Activated CD8-positive, alpha-beta T cell treated with anti-CD3 and anti-CD28 coated beads for 36 hours (primary cell): ENCODE measurements at regions not wholly inside any gene's neighbourhood (a gene's known extent, or its start where the extent isn't known, plus 50 kb on each side); places are given as distances from the start of the nearest gene placed in this dataset.
"Not testable (repeated sequence)": the region's sequence is repeated elsewhere in the genome, so short reads cannot be mapped to it uniquely, and the experiment has no call there.

Experiments
- ATAC-seq: fragments of 200-7000 bp; cut with Tn5 transposase; one replicate; pipeline ENCODE4 v1.10.0; 2021; ENCODE audit warnings: mild to moderate bottlenecking, moderate library complexity
- CTCF ChIA-PET: fragments of 350-600 bp; sonication (Branson Sonifier 250); formaldehyde crosslinking; loops from one replicate; lab custom pipeline; 2021; ENCODE audit warnings: antibody characterized with exemption; lab: Charles Lee
- POLR2A ChIA-PET: fragments of 350-600 bp; sonication (Branson Sonifier 250); formaldehyde crosslinking; loops from one replicate; lab custom pipeline; 2021; ENCODE audit warnings: antibody characterized with exemption; lab: Charles Lee
- DNase-seq: peaks from one replicate; pipeline ENCODE4 v3.0.0-alpha.2; 2020
- H3K27ac Mint-ChIP-seq: one replicate; pipeline ENCODE4 v1.8.0; 2021; ENCODE audit warnings: mild to moderate bottlenecking, mixed read lengths
- H3K27me3 Mint-ChIP-seq: one replicate; pipeline ENCODE4 v1.8.0; 2021; ENCODE audit warnings: mixed read lengths
- H3K36me3 Mint-ChIP-seq: one replicate; pipeline ENCODE4 v1.8.0; 2021; ENCODE audit warnings: low read depth, mixed read lengths
- H3K4me1 Mint-ChIP-seq: one replicate; pipeline ENCODE4 v1.8.0; 2021; ENCODE audit warnings: low read depth, mixed read lengths
- H3K4me3 Mint-ChIP-seq: one replicate; pipeline ENCODE4 v1.8.0; 2021; ENCODE audit warnings: mild to moderate bottlenecking, moderate library complexity, mixed read lengths
- H3K9me3 Mint-ChIP-seq: one replicate; pipeline ENCODE4 v1.8.0; 2021; ENCODE audit warnings: mixed read lengths
- CTCF ChIP-seq: fragments of 200-600 bp; IDR thresholded peaks from one replicate; pipeline ENCODE4 v1.8.0; 2022; ENCODE audit warnings: antibody characterized with exemption, mild to moderate bottlenecking
- intact Hi-C: fragments of 100-400 bp; cut with micrococcal nuclease; formaldehyde crosslinking; loops from one replicate; pipeline ENCODE4 v1.10.0; 2022

GRCh38 chr7:65508581-65509367 lies 135.1 kb downstream of the ZNF92 start:
- H3K9me3 Mint-ChIP-seq, CTCF ChIA-PET, DNase-seq, ATAC-seq, H3K27ac Mint-ChIP-seq, intact Hi-C loops, H3K4me1 Mint-ChIP-seq, H3K4me3 Mint-ChIP-seq, H3K36me3 Mint-ChIP-seq, POLR2A ChIA-PET: not testable (repeated sequence)
- H3K27me3 Mint-ChIP-seq, result peaks cover 12% of the 10 kb centered on the region

GRCh38 chr7:65509368-65510186 lies 135.9 kb downstream of the ZNF92 start:
- Mint-ChIP-seq H3K36me3 (no peaks in the 10 kb centered on the region), H3K27ac (no peak overlapping the region), H3K4me1 (peaks cover 4% of the 10 kb centered on the region), H3K9me3 (peaks cover 4% of the 10 kb centered on the region), H3K27me3 (peaks cover 14% of the 10 kb centered on the region), H3K4me3 (peak overlapping the region; percentile 44)
- intact Hi-C loops, result no loop called here
- TF ChIP-seq CTCF, result no peak
- DNase-seq (no peak), ATAC-seq (no peak)
- ChIA-PET POLR2A (no interaction called here), CTCF (interaction anchor here (0.7 kb wide), 1 partner anchor 436 kb away, joined by 4 read pairs; no protein-coding TSS in a partner anchor)

GRCh38 chr7:65510187-65510538 lies 136.5 kb downstream of the ZNF92 start:
- DNase-seq, POLR2A ChIA-PET, intact Hi-C loops, H3K36me3 Mint-ChIP-seq, H3K9me3 Mint-ChIP-seq, H3K4me1 Mint-ChIP-seq, H3K27ac Mint-ChIP-seq, ATAC-seq: not testable (repeated sequence)
- H3K4me3 Mint-ChIP-seq, result peak overlapping the region; percentile 44
- peaks cover 16% of the 10 kb centered on the region for H3K27me3 Mint-ChIP-seq
- CTCF ChIA-PET, result interaction anchor here (0.7 kb wide), 1 partner anchor 435 kb away, joined by 4 read pairs; no protein-coding TSS in a partner anchor

GRCh38 chr7:65519751-65520150 lies 146.1 kb downstream of the ZNF92 start:
- H3K4me3 Mint-ChIP-seq, H3K4me1 Mint-ChIP-seq, H3K27ac Mint-ChIP-seq, CTCF ChIA-PET, intact Hi-C loops, DNase-seq, H3K36me3 Mint-ChIP-seq, H3K27me3 Mint-ChIP-seq, H3K9me3 Mint-ChIP-seq, POLR2A ChIA-PET, ATAC-seq: not testable (repeated sequence)

GRCh38 chr7:65545465-65546161 lies 172.0 kb downstream of the ZNF92 start:
- ATAC-seq, H3K4me1 Mint-ChIP-seq, POLR2A ChIA-PET, H3K27me3 Mint-ChIP-seq, intact Hi-C loops, H3K4me3 Mint-ChIP-seq, H3K27ac Mint-ChIP-seq, CTCF ChIA-PET, H3K36me3 Mint-ChIP-seq, H3K9me3 Mint-ChIP-seq, DNase-seq: not testable (repeated sequence)

GRCh38 chr7:65549589-65550443 lies 176.2 kb downstream of the ZNF92 start:
- CTCF ChIA-PET, ATAC-seq, DNase-seq, H3K27ac Mint-ChIP-seq, H3K4me1 Mint-ChIP-seq, intact Hi-C loops, H3K36me3 Mint-ChIP-seq, H3K27me3 Mint-ChIP-seq, H3K4me3 Mint-ChIP-seq, POLR2A ChIA-PET, H3K9me3 Mint-ChIP-seq: not testable (repeated sequence)

- not testable (repeated sequence) for ATAC-seq
Observed at GRCh38 chr7:65550444-65550809, 176.8 kb downstream of the ZNF92 start.

GRCh38 chr7:65551042-65551441 lies 177.4 kb downstream of the ZNF92 start:
- H3K4me1 Mint-ChIP-seq, H3K36me3 Mint-ChIP-seq, CTCF ChIA-PET, H3K9me3 Mint-ChIP-seq, DNase-seq, H3K4me3 Mint-ChIP-seq, POLR2A ChIA-PET, intact Hi-C loops, H3K27me3 Mint-ChIP-seq, ATAC-seq: not testable (repeated sequence)
- peak overlapping the region; percentile 41 for H3K27ac Mint-ChIP-seq

More at GRCh38 chr7:65550444-65550809, 176.8 kb downstream of the ZNF92 start:
- intact Hi-C loops, H3K4me3 Mint-ChIP-seq, CTCF ChIA-PET, H3K9me3 Mint-ChIP-seq, H3K27me3 Mint-ChIP-seq, POLR2A ChIA-PET, H3K36me3 Mint-ChIP-seq, H3K4me1 Mint-ChIP-seq, DNase-seq, H3K27ac Mint-ChIP-seq: not testable (repeated sequence)

GRCh38 chr7:65554553-65555476 lies 181.2 kb downstream of the ZNF92 start:
- POLR2A ChIA-PET, CTCF ChIA-PET, DNase-seq, intact Hi-C loops, H3K4me3 Mint-ChIP-seq, H3K27me3 Mint-ChIP-seq, H3K9me3 Mint-ChIP-seq, ATAC-seq, H3K36me3 Mint-ChIP-seq, H3K27ac Mint-ChIP-seq, H3K4me1 Mint-ChIP-seq: not testable (repeated sequence)
